Lower leg skin (tissue), 4 donors: ENCODE measurements at regions not wholly inside any gene's neighbourhood (a gene's known extent, or its start where the extent isn't known, plus 50 kb on each side); places are given as distances from the start of the nearest gene placed in this dataset.

Source experiments
- DNase-seq, 2 donors: peaks; one replicate each; pipeline ENCODE4 v3.0.0-alpha.2; 2019; ENCODE audit warnings: low spot score in 2 of 2
- H3K4me3 ChIP-seq: fragments of 200-600 bp; sonication (generic); 2 replicates; pipeline ENCODE4 v1.5.1; 2017; ENCODE audit warnings: mild to moderate bottlenecking, low read depth; ENCODE audit not compliant: poor library complexity, severe bottlenecking
- CTCF ChIP-seq, 3 donors: fragments of 450-650 bp; IDR thresholded peaks; one replicate each; pipeline ENCODE4 v1.5.1; 2016; ENCODE audit warnings: antibody characterized with exemption in 3 of 3, mild to moderate bottlenecking in 3 of 3, moderate library complexity in 2 of 3
- POLR2A ChIP-seq, 2 donors: fragments of 450-650 bp; IDR thresholded peaks; one replicate each; pipeline ENCODE4 v1.6.1; 2016 to 2017; ENCODE audit warnings: antibody characterized with exemption in 2 of 2, mild to moderate bottlenecking in 1 of 2, moderate library complexity in 1 of 2
- WGBS, 2 donors: methylation state at CpG; one replicate each; pipeline ENCODE4 v1.1.5; 2018; 5-methylcytosine and 5-hydroxymethylcytosine counted together
- intact Hi-C: fragments of 100-400 bp; cut with DNase I; formaldehyde crosslinking; loops from one replicate; pipeline ENCODE4 v1.15.0; 2023; ENCODE audit warnings: low total_unique reads

DNA sequence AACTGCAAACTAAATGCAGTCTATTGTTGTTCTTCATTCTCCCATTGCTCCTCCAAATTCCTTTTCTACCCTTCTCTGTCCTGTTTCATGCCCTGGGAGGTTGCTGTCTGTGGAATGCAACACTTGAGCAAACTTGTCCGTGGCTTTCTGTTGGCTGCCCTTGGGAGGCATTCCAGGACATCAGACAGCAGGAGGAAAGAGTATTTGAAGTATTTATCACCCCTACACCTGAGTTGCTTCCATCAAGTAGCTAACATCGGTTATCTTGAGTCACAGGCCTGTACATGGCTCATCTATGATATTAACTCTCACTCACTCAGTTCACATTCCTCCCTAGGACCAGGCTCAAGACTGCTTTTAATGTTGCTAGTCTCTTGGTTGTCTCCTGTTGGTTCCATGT lies 803.4 kb upstream of the CDH6 start:
- intact Hi-C loops = no loop called here

DNA sequence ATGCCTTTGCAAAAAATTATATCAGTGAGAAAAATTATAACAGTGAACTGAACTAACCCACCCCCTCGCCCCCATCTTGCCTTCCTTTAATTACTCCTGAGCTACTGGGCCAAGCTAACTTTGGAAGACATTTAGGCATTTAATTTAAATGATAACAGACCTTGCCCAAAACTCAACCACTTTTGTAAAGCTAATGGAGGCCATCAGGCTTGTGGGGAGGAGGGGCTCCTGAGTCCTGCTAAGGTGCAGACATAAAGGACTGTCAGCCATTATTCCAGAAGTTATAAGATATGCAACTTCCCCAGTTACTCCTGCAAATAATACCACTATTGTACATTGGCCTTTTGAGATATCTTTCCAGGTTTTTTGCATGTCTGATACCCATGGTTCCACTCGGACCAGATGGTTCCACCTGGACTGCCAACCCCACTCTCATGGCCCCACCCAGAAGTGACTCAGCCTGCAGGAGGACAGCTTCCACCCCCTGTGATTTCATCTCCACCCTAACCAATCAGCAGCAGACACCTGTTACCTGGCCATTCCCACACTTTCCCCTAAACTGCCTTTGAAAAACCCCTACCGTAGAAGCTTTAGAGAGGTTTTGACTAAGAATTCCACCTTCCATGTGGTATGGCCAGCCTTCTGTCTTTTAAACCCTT lies 805.4 kb upstream of the CDH6 start:
- intact Hi-C loops = no loop called here
- 67 to 74% methylated on average over 3 of the region's 3 CpGs for WGBS, 2 donors

More for the DNA sequence above, 803.4 kb upstream of the CDH6 start:
- WGBS, 2 donors = 35 to 42% methylated on average over 2 of the region's 2 CpGs
- no peak for TF ChIP-seq POLR2A (IDR thresholded peaks at IDR 0.05)
- no peak for TF ChIP-seq CTCF (IDR thresholded peaks at IDR 0.05)
- no peak overlapping the region for H3K4me3 ChIP-seq
- DNase-seq = no peak

DNA sequence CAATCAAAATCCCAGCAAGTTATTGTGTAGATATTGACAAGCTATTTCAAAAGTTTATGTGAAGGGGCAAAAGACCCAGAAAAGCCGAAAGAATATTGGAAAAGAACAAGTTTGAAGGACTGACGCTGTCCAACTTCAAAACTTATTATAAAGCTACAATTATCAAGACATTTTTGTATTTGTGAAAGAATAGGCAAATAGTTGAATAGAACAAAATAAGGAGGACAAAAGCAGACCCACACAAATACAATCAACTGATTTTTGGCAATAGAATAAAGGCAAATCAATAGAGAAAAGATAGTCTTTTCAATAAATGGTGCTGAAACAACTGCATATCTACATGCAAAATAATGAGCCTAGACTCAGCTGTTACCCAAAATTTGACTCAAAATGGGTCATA lies 807.7 kb upstream of the CDH6 start:
- TF ChIP-seq POLR2A (IDR thresholded peaks at IDR 0.05) (no peak), CTCF (IDR thresholded peaks at IDR 0.05) (no peak)
- 92 to 93% methylated on average over 2 of the region's 2 CpGs for WGBS, 2 donors

More for the DNA sequence above, 805.4 kb upstream of the CDH6 start:
- no peak overlapping the region for H3K4me3 ChIP-seq
- no peak for DNase-seq
- TF ChIP-seq POLR2A (IDR thresholded peaks at IDR 0.05) (no peak), CTCF (IDR thresholded peaks at IDR 0.05) (no peak)

DNA sequence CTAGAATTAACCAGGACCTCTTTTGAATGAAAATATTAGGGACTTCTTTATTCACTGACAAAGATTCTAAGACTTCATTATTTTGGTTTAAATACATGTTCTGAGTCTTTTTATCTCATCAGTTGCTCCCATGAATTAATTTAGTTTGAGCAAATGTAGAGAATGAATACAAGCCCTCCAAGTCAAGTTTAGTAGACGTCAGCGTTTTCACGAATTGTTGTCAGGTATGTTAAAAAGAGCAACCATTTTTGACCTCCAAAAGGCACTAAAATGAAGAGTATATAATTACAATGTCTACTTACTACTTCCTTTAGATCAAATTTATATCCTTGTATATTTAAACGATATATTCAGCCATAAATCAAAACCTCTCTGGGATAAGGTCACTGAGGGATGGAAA lies 809.3 kb upstream of the CDH6 start:
- no peak for DNase-seq

More for the DNA sequence above, 807.7 kb upstream of the CDH6 start:
- H3K4me3 ChIP-seq = no peak overlapping the region
- intact Hi-C loops = no loop called here
- DNase-seq = no peak

GRCh38 chr5:30380228-30380627 lies 813.3 kb upstream of the CDH6 start:
- no peak overlapping the region for H3K4me3 ChIP-seq
- WGBS, 2 donors = 78% methylated on average over 4 of the region's 4 CpGs
- intact Hi-C loops = no loop called here
- no peak for TF ChIP-seq CTCF (IDR thresholded peaks at IDR 0.05)
- TF ChIP-seq POLR2A (IDR thresholded peaks at IDR 0.05) = no peak
- no peak for DNase-seq

More for the DNA sequence above, 809.3 kb upstream of the CDH6 start:
- WGBS, 2 donors = 85 to 88% methylated on average over 4 of the region's 4 CpGs
- no peak for TF ChIP-seq POLR2A (IDR thresholded peaks at IDR 0.05)
- no peak for TF ChIP-seq CTCF (IDR thresholded peaks at IDR 0.05)
- intact Hi-C loops = no loop called here
- no peak overlapping the region for H3K4me3 ChIP-seq

GRCh38 chr5:30376848-30377247 lies 816.6 kb upstream of the CDH6 start:
- no peak overlapping the region for H3K4me3 ChIP-seq
- 79 to 84% methylated on average over 3 of the region's 3 CpGs for WGBS, 2 donors
- no peak for DNase-seq
- intact Hi-C loops = no loop called here
- TF ChIP-seq CTCF (IDR thresholded peaks at IDR 0.05) = no peak
- TF ChIP-seq POLR2A (IDR thresholded peaks at IDR 0.05) = no peak
